ENCODE measurements at regions not wholly inside any gene's neighbourhood (a gene's known extent, or its start where the extent isn't known, plus 50 kb on each side); places are given as distances from the start of the nearest gene placed in this dataset.

GRCh38 chr13:111570911-111571310, 250.5 kb downstream of the TEX29 start:
- TF ChIP-seq CTCF (IDR thresholded peaks at IDR 0.05; ENCODE audit: insufficient read depth, low read length, poor library complexity, severe bottlenecking) (no peak), EZH2phosphoT487 (conservative IDR thresholded peaks at IDR 0.05; ENCODE audit: low read length) (no peak)
